ENCODE measurements at regions not wholly inside any gene's neighbourhood (a gene's known extent, or its start where the extent isn't known, plus 50 kb on each side); places are given as distances from the start of the nearest gene placed in this dataset.
"Not testable (repeated sequence)": the region's sequence is repeated elsewhere in the genome, so short reads cannot be mapped to it uniquely, and the experiment has no call there.

GRCh38 chr1:4174291-4175200, 274.5 kb upstream of the C1orf174 start:
- Histone ChIP-seq H3K27ac (ENCODE audit: low read length) (no peak overlapping the region), H3K9me3 (ENCODE audit: control insufficient read depth in 1 of 2, low read length in 2 of 2) (no peaks in the 10 kb centered on the region), H3K36me3 (ENCODE audit: control insufficient read depth in 1 of 2, insufficient read depth in 2 of 2, low read length in 2 of 2) (no peaks in the 10 kb centered on the region), H3K4me1 (ENCODE audit: control insufficient read depth in 1 of 2, insufficient read depth in 2 of 2, low read length in 2 of 2) (no peaks in the 10 kb centered on the region), H3K27me3 (ENCODE audit: low read depth, low read length) (no peaks in the 10 kb centered on the region), H3K4me3 (ENCODE audit: low read depth in 1 of 2, low read length in 2 of 2) (no peak overlapping the region)

- no peaks in the 10 kb centered on the region for H3K27me3 ChIP-seq (ENCODE audit: low read depth, low read length)
- no peak overlapping the region for H3K4me3 ChIP-seq (ENCODE audit: low read depth in 1 of 2, low read length in 2 of 2)
- no peaks in the 10 kb centered on the region for H3K4me1 ChIP-seq (ENCODE audit: control insufficient read depth in 1 of 2, insufficient read depth in 2 of 2, low read length in 2 of 2)
- H3K9me3 ChIP-seq (ENCODE audit: control insufficient read depth in 1 of 2, low read length in 2 of 2), result no peaks in the 10 kb centered on the region
- H3K36me3 ChIP-seq (ENCODE audit: control insufficient read depth in 1 of 2, insufficient read depth in 2 of 2, low read length in 2 of 2), result no peaks in the 10 kb centered on the region
- H3K27ac ChIP-seq (ENCODE audit: low read length), result no peak overlapping the region
Observed at GRCh38 chr1:4175566-4176405, 275.7 kb upstream of the C1orf174 start.

GRCh38 chr1:4176841-4177240, 276.8 kb upstream of the C1orf174 start:
- Histone ChIP-seq H3K4me3 (ENCODE audit: low read depth in 1 of 2, low read length in 2 of 2) (no peak overlapping the region), H3K9me3 (ENCODE audit: control insufficient read depth in 1 of 2, low read length in 2 of 2) (no peaks in the 10 kb centered on the region), H3K36me3 (ENCODE audit: control insufficient read depth in 1 of 2, insufficient read depth in 2 of 2, low read length in 2 of 2) (no peaks in the 10 kb centered on the region), H3K27ac (ENCODE audit: low read length) (no peak overlapping the region), H3K4me1 (ENCODE audit: control insufficient read depth in 1 of 2, insufficient read depth in 2 of 2, low read length in 2 of 2) (no peaks in the 10 kb centered on the region), H3K27me3 (ENCODE audit: low read depth, low read length) (no peaks in the 10 kb centered on the region)

GRCh38 chr1:4177425-4178150, 277.5 kb upstream of the C1orf174 start:
- Histone ChIP-seq H3K27me3 (ENCODE audit: low read depth, low read length) (no peaks in the 10 kb centered on the region), H3K9me3 (ENCODE audit: control insufficient read depth in 1 of 2, low read length in 2 of 2) (no peaks in the 10 kb centered on the region), H3K4me3 (ENCODE audit: low read depth in 1 of 2, low read length in 2 of 2) (no peak overlapping the region), H3K36me3 (ENCODE audit: control insufficient read depth in 1 of 2, insufficient read depth in 2 of 2, low read length in 2 of 2) (no peaks in the 10 kb centered on the region), H3K27ac (ENCODE audit: low read length) (no peak overlapping the region), H3K4me1 (ENCODE audit: control insufficient read depth in 1 of 2, insufficient read depth in 2 of 2, low read length in 2 of 2) (no peaks in the 10 kb centered on the region)

- Histone ChIP-seq H3K27ac (ENCODE audit: low read length) (no peak overlapping the region), H3K36me3 (ENCODE audit: control insufficient read depth in 1 of 2, insufficient read depth in 2 of 2, low read length in 2 of 2) (no peaks in the 10 kb centered on the region), H3K27me3 (ENCODE audit: low read depth, low read length) (no peaks in the 10 kb centered on the region), H3K9me3 (ENCODE audit: control insufficient read depth in 1 of 2, low read length in 2 of 2) (no peaks in the 10 kb centered on the region), H3K4me1 (ENCODE audit: control insufficient read depth in 1 of 2, insufficient read depth in 2 of 2, low read length in 2 of 2) (no peaks in the 10 kb centered on the region), H3K4me3 (ENCODE audit: low read depth in 1 of 2, low read length in 2 of 2) (no peak overlapping the region)
Observed at GRCh38 chr1:4178501-4179113, 278.5 kb upstream of the C1orf174 start.

- no peaks in the 10 kb centered on the region for H3K27me3 ChIP-seq (ENCODE audit: low read depth, low read length)
- no peaks in the 10 kb centered on the region for H3K36me3 ChIP-seq (ENCODE audit: control insufficient read depth in 1 of 2, insufficient read depth in 2 of 2, low read length in 2 of 2)
- no peaks in the 10 kb centered on the region for H3K4me1 ChIP-seq (ENCODE audit: control insufficient read depth in 1 of 2, insufficient read depth in 2 of 2, low read length in 2 of 2)
- H3K4me3 ChIP-seq (ENCODE audit: low read depth in 1 of 2, low read length in 2 of 2), result no peak overlapping the region
- H3K9me3 ChIP-seq (ENCODE audit: control insufficient read depth in 1 of 2, low read length in 2 of 2), result no peaks in the 10 kb centered on the region
- H3K27ac ChIP-seq (ENCODE audit: low read length), result no peak overlapping the region
Observed at GRCh38 chr1:4179914-4180735, 280.1 kb upstream of the C1orf174 start.

GRCh38 chr1:4186486-4186885, 286.4 kb upstream of the C1orf174 start:
- H3K36me3 ChIP-seq (ENCODE audit: control insufficient read depth in 1 of 2, insufficient read depth in 2 of 2, low read length in 2 of 2); H3K4me1 ChIP-seq (ENCODE audit: control insufficient read depth in 1 of 2, insufficient read depth in 2 of 2, low read length in 2 of 2); H3K27me3 ChIP-seq (ENCODE audit: low read depth, low read length); H3K9me3 ChIP-seq (ENCODE audit: control insufficient read depth in 1 of 2, low read length in 2 of 2); H3K27ac ChIP-seq (ENCODE audit: low read length); H3K4me3 ChIP-seq (ENCODE audit: low read depth in 1 of 2, low read length in 2 of 2): not testable (repeated sequence)

- no peaks in the 10 kb centered on the region for H3K4me1 ChIP-seq (ENCODE audit: control insufficient read depth in 1 of 2, insufficient read depth in 2 of 2, low read length in 2 of 2)
- H3K27me3 ChIP-seq (ENCODE audit: low read depth, low read length), result no peaks in the 10 kb centered on the region
- peaks cover 5 to 28% of the 10 kb centered on the region in 2 donors for H3K9me3 ChIP-seq (ENCODE audit: control insufficient read depth in 1 of 2, low read length in 2 of 2)
- no peak overlapping the region for H3K27ac ChIP-seq (ENCODE audit: low read length)
- no peaks in the 10 kb centered on the region for H3K36me3 ChIP-seq (ENCODE audit: control insufficient read depth in 1 of 2, insufficient read depth in 2 of 2, low read length in 2 of 2)
- H3K4me3 ChIP-seq (ENCODE audit: low read depth in 1 of 2, low read length in 2 of 2), result no peak overlapping the region
Observed at GRCh38 chr1:4203501-4203900, 303.4 kb upstream of the C1orf174 start.

- H3K4me1 ChIP-seq (ENCODE audit: control insufficient read depth in 1 of 2, insufficient read depth in 2 of 2, low read length in 2 of 2), result no peaks in the 10 kb centered on the region
- no peaks in the 10 kb centered on the region for H3K36me3 ChIP-seq (ENCODE audit: control insufficient read depth in 1 of 2, insufficient read depth in 2 of 2, low read length in 2 of 2)
- H3K27me3 ChIP-seq (ENCODE audit: low read depth, low read length), result no peaks in the 10 kb centered on the region
- H3K27ac ChIP-seq (ENCODE audit: low read length), result no peak overlapping the region
- H3K9me3 ChIP-seq (ENCODE audit: control insufficient read depth in 1 of 2, low read length in 2 of 2), result peaks cover 5 to 27% of the 10 kb centered on the region in 2 donors
- H3K4me3 ChIP-seq (ENCODE audit: low read depth in 1 of 2, low read length in 2 of 2), result no peak overlapping the region
Observed at GRCh38 chr1:4207183-4207582, 307.1 kb upstream of the C1orf174 start.

GRCh38 chr1:4207842-4208692, 308.0 kb upstream of the C1orf174 start:
- H3K4me1 ChIP-seq (ENCODE audit: control insufficient read depth in 1 of 2, insufficient read depth in 2 of 2, low read length in 2 of 2), result no peaks in the 10 kb centered on the region
- no peak overlapping the region for H3K27ac ChIP-seq (ENCODE audit: low read length)
- H3K27me3 ChIP-seq (ENCODE audit: low read depth, low read length), result no peaks in the 10 kb centered on the region
- no peaks in the 10 kb centered on the region for H3K36me3 ChIP-seq (ENCODE audit: control insufficient read depth in 1 of 2, insufficient read depth in 2 of 2, low read length in 2 of 2)
- H3K4me3 ChIP-seq (ENCODE audit: low read depth in 1 of 2, low read length in 2 of 2), result no peak overlapping the region
- H3K9me3 ChIP-seq (ENCODE audit: control insufficient read depth in 1 of 2, low read length in 2 of 2), result peaks cover 5 to 19% of the 10 kb centered on the region in 2 donors

All from muscle layer of duodenum (tissue), 2 donors.